Effector memory CD8-positive, alpha-beta T cell (primary cell): ENCODE measurements at regions not wholly inside any gene's neighbourhood (a gene's known extent, or its start where the extent isn't known, plus 50 kb on each side); places are given as distances from the start of the nearest gene placed in this dataset.

Experiments
- ATAC-seq: fragments of 150-1000 bp; cut with Tn5 transposase; replicated peaks from 2 replicates; pipeline ENCODE4 v1.10.0; 2021; ENCODE audit warnings: mild to moderate bottlenecking, moderate library complexity
- DNase-seq, 3 experiments: peaks; one replicate each; pipeline ENCODE4 v3.0.0; 2021
- H3K27ac Mint-ChIP-seq, 2 donors: one replicate each; pipeline ENCODE4 v1.8.0; 2022; ENCODE audit warnings: mild to moderate bottlenecking in 2 of 2, mixed read lengths in 2 of 2, moderate library complexity in 2 of 2
- H3K27me3 Mint-ChIP-seq, 2 donors: one replicate each; pipeline ENCODE4 v1.8.0; 2022; ENCODE audit warnings: mixed read lengths in 2 of 2
- H3K36me3 Mint-ChIP-seq: one replicate; pipeline ENCODE4 v1.8.0; 2022; ENCODE audit warnings: mild to moderate bottlenecking, moderate library complexity, mixed read lengths; ENCODE audit not compliant: insufficient read depth
- H3K4me1 Mint-ChIP-seq, 2 donors: one replicate each; pipeline ENCODE4 v1.8.0; 2022; ENCODE audit warnings: low read depth in 2 of 2, mixed read lengths in 2 of 2
- H3K4me3 Mint-ChIP-seq, 2 donors: one replicate each; pipeline ENCODE4 v1.8.0; 2022; ENCODE audit warnings: mild to moderate bottlenecking in 2 of 2, mixed read lengths in 2 of 2, moderate library complexity in 2 of 2
- H3K9me3 Mint-ChIP-seq, 2 donors: one replicate each; pipeline ENCODE4 v1.8.0; 2022; ENCODE audit warnings: mixed read lengths in 2 of 2

GRCh38 chr11:25860677-25861450 is 471.1 kb upstream of the ANO3 start:
- Mint-ChIP-seq H3K36me3 (no peaks in the 10 kb centered on the region), H3K27me3 (no peaks in the 10 kb centered on the region), H3K4me1 (no peaks in the 10 kb centered on the region), H3K9me3 (peaks cover 0 to 6% of the 10 kb centered on the region in 2 donors), H3K27ac (no peak overlapping the region), H3K4me3 (no peak overlapping the region)
- DNase-seq (no peak), ATAC-seq (no peak)

GRCh38 chr11:25862159-25862558 is 469.8 kb upstream of the ANO3 start:
- H3K27ac Mint-ChIP-seq: no peak overlapping the region
- DNase-seq: no peak
- ATAC-seq: no peak
- H3K36me3 Mint-ChIP-seq: no peaks in the 10 kb centered on the region
- H3K4me3 Mint-ChIP-seq: no peak overlapping the region
- H3K4me1 Mint-ChIP-seq: no peaks in the 10 kb centered on the region
- peaks cover 0 to 5% of the 10 kb centered on the region in 2 donors for H3K9me3 Mint-ChIP-seq
- no peaks in the 10 kb centered on the region for H3K27me3 Mint-ChIP-seq

DNA sequence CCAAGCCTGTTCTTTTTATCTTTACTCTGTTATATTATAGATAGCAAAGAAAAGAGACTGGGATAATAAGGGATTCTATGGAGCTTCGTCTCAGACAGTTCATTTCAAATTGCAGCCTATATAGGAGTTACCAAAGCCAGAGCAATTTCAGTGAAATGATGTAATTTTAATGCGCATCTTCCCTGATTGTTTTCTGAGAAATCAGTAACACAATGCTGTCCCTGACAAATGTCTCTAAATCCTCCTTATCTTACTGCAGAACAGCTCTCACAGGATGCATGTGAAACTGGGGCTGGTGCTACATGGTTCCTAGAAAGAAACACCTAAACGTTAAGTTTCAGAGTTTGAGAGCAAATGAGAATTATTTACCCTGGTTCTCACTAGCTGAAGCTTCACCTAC is 467.9 kb upstream of the ANO3 start:
- no peaks in the 10 kb centered on the region for H3K4me1 Mint-ChIP-seq
- H3K27ac Mint-ChIP-seq: no peak overlapping the region
- H3K4me3 Mint-ChIP-seq: no peak overlapping the region
- peaks cover 5 to 8% of the 10 kb centered on the region in 2 donors for H3K9me3 Mint-ChIP-seq
- DNase-seq (no peak), ATAC-seq (no peak)
- H3K27me3 Mint-ChIP-seq: no peaks in the 10 kb centered on the region
- H3K36me3 Mint-ChIP-seq: no peaks in the 10 kb centered on the region

DNA sequence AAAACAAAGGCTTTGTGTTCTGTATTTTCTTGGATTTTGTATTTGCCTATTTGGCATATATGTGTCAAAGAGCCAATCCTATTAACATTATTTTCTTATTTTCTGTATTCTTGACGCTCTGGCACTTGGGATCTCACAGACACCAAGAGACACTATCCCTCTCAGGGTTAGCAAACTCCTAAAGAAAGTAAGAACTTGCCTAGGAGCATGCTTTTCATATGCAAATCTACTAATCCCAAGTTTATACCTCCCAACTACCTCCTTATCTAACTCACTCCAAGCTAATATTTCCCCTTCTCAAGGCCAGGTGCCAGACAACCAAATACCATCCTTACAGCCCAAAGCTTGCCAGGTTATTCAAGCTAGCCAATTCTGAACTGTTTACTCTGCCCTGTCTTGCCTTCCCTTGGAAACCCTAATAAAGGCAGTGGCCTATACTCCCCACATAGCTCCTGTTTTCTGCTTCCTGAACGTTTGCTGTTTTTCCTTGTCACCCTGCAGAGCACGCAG is 455.4 kb upstream of the ANO3 start:
- H3K9me3 Mint-ChIP-seq: peaks cover 9 to 10% of the 10 kb centered on the region in 2 donors
- ATAC-seq: no peak
- H3K4me3 Mint-ChIP-seq: no peak overlapping the region
- no peaks in the 10 kb centered on the region for H3K36me3 Mint-ChIP-seq
- H3K4me1 Mint-ChIP-seq: no peaks in the 10 kb centered on the region
- no peak for DNase-seq
- no peak overlapping the region for H3K27ac Mint-ChIP-seq
- H3K27me3 Mint-ChIP-seq: no peaks in the 10 kb centered on the region

DNA sequence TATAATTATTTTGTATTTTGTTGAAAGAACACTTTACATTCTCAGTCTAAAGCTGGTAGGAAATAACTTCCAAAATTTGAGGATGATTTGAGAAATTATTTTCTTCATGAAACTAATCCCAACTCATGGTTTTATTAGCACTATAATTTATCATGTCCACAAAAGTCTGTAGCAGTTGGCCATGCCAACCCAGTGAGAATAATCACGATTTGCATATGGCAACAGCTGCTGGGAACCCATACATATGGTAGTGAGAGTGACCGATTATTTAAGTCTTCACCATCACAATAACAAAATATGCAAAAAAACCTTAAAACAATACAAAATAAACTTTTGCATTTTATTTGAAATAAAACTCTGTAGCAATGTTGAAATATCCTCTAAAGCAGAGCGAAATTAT is 445.9 kb upstream of the ANO3 start:
- Mint-ChIP-seq H3K27me3 (no peaks in the 10 kb centered on the region), H3K4me1 (no peaks in the 10 kb centered on the region), H3K4me3 (no peak overlapping the region), H3K27ac (no peak overlapping the region), H3K9me3 (peaks cover 0 to 4% of the 10 kb centered on the region in 2 donors), H3K36me3 (no peaks in the 10 kb centered on the region)
- DNase-seq (no peak), ATAC-seq (no peak)

DNA sequence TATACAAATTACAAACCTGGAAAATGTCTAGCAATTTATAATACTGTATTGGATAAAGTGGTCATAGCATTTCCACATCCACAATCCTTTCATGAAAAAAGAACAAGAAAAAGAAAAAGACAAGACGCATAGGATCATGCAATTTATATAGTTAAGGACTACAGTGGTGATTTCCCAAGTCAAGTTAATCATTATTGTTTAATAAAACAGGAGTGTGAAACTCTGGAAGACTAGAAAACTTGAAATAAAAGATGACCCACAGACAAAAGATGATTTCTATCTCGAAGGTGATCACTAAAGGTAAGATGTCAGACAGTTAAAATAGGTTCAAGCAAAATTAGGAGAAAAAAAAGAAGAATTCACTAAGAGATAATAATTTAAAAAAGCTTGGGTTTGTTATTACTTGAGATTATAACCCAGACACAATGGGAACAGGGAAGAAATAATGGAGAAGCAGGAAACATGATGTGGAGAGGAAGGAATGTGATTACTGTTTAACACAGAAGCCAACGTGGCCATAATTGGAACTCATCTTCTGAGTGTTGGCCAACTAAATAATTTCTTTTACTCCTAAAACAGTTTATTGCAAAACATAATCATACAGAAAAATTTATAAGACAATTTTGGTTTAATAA is 441.2 kb upstream of the ANO3 start:
- no peak overlapping the region for H3K4me3 Mint-ChIP-seq
- H3K4me1 Mint-ChIP-seq: no peaks in the 10 kb centered on the region
- H3K27ac Mint-ChIP-seq: no peak overlapping the region
- H3K36me3 Mint-ChIP-seq: no peaks in the 10 kb centered on the region
- H3K27me3 Mint-ChIP-seq: no peaks in the 10 kb centered on the region
- DNase-seq (no peak), ATAC-seq (no peak)
- peaks cover 0 to 2% of the 10 kb centered on the region in 2 donors for H3K9me3 Mint-ChIP-seq

- H3K27me3 Mint-ChIP-seq: no peaks in the 10 kb centered on the region
- H3K36me3 Mint-ChIP-seq: no peaks in the 10 kb centered on the region
- ATAC-seq (no peak), DNase-seq (no peak)
- no peaks in the 10 kb centered on the region for H3K4me1 Mint-ChIP-seq
- H3K4me3 Mint-ChIP-seq: no peak overlapping the region
- H3K27ac Mint-ChIP-seq: no peak overlapping the region
- H3K9me3 Mint-ChIP-seq: peaks cover 0 to 2% of the 10 kb centered on the region in 2 donors
Measured at GRCh38 chr11:25891960-25892359, 440.0 kb upstream of the ANO3 start.

DNA sequence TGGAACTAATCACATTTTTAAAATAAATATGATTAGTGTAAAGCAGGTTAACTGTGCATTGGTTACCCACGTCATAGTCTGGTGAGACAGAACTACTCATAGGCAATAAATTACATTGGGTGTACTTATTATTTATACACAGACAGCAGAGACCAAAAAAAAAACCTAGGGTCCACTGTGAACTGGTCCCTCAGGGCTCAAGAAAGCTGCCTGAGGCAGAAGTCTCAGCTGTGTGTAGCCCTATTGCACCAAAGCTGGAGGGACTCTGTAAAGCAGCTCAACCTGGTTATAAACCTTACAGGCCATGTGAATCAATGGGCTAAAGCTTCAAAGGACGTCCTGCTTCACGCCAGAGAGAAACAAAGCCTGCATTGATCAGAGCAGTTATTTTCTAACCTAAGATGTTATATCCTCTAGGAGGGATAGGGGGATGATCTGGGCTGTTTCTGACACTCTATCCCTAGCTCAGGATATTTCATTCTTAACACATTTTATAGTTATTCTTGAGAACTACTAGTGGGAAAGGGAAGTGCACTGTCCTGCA is 432.2 kb upstream of the ANO3 start:
- Mint-ChIP-seq H3K4me3 (no peak overlapping the region), H3K27ac (no peak overlapping the region), H3K36me3 (no peaks in the 10 kb centered on the region), H3K4me1 (no peaks in the 10 kb centered on the region), H3K27me3 (no peaks in the 10 kb centered on the region), H3K9me3 (peaks cover 0 to 6% of the 10 kb centered on the region in 2 donors)
- DNase-seq (no peak), ATAC-seq (no peak)

GRCh38 chr11:25900814-25901213 is 431.1 kb upstream of the ANO3 start:
- Mint-ChIP-seq H3K36me3 (no peaks in the 10 kb centered on the region), H3K27me3 (no peaks in the 10 kb centered on the region), H3K4me1 (no peaks in the 10 kb centered on the region), H3K9me3 (peaks cover 0 to 6% of the 10 kb centered on the region in 2 donors), H3K4me3 (no peak overlapping the region), H3K27ac (no peak overlapping the region)
- DNase-seq (no peak), ATAC-seq (no peak)

GRCh38 chr11:25901415-25901814 is 430.5 kb upstream of the ANO3 start:
- Mint-ChIP-seq H3K9me3 (peaks cover 0 to 6% of the 10 kb centered on the region in 2 donors), H3K27me3 (no peaks in the 10 kb centered on the region), H3K4me1 (no peaks in the 10 kb centered on the region), H3K27ac (no peak overlapping the region), H3K4me3 (no peak overlapping the region), H3K36me3 (no peaks in the 10 kb centered on the region)
- DNase-seq: no peak
- no peak for ATAC-seq

DNA sequence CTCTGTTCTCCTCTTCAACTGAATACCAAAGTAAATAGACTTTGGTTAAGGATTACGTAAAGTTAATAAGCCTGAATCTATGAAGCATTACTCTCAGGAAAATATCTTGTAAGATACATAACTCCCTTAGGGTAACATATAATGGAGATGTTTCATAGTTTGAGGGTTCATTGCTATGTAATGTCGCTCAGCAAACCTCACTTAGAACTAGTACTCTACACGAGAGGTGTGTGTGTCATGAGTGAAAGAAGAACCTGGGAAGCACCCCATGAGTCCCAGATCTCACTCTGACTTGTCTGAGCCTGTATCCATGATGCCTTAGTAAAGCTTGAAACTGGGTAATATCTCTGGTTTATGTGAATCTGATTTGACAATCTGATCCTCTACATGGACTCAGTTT is 429.5 kb upstream of the ANO3 start:
- Mint-ChIP-seq H3K27ac (no peak overlapping the region), H3K4me3 (no peak overlapping the region), H3K27me3 (no peaks in the 10 kb centered on the region), H3K9me3 (peaks cover 0 to 10% of the 10 kb centered on the region in 2 donors), H3K36me3 (no peaks in the 10 kb centered on the region), H3K4me1 (no peaks in the 10 kb centered on the region)
- ATAC-seq (no peak), DNase-seq (no peak)

DNA sequence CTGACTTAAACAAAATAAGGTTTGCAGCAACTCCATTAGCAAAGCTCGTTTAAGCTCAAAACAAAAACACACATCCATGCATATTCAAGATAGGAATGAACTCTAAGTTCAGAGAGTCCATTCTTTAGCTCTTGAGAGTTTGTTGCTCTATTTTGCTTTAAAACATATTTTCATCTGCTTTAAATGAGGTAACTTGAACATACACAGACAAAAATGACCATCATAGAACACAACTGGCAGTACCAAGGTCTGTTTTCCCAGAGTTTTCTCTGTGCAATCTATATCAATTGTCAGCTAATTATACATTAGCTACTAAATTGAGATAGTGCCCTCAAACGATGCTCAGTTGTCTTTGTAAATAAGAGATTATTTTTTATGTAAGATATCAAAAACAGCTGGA is 423.2 kb upstream of the ANO3 start:
- Mint-ChIP-seq H3K27ac (no peak overlapping the region), H3K36me3 (no peaks in the 10 kb centered on the region), H3K27me3 (no peaks in the 10 kb centered on the region), H3K4me3 (no peak overlapping the region), H3K4me1 (no peaks in the 10 kb centered on the region), H3K9me3 (peaks cover 0 to 4% of the 10 kb centered on the region in 2 donors)
- DNase-seq (no peak), ATAC-seq (no peak)

- ATAC-seq: no peak
Measured at GRCh38 chr11:25910086-25910485, 421.8 kb upstream of the ANO3 start.

DNA sequence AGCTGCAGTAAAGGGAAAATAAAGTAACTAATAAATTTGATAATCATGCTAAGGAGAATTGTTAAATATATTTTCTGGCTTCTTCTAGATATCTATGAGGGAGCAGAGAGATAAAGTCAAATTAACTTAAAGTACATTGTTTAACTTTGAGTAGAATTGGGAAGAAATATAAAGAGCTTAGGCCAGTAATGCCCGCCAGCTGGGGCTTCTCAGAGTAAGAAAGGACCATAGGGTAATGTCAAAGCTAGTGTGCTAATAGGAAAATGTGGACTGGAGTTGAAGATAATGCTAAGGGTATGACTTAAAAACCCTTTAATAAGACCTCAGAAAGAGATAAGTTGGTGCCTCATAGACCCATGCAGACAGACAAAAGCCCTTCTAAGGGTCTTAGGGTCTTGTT is 411.6 kb upstream of the ANO3 start:
- Mint-ChIP-seq H3K36me3 (no peaks in the 10 kb centered on the region), H3K27me3 (no peaks in the 10 kb centered on the region), H3K9me3 (peaks cover 18 to 19% of the 10 kb centered on the region in 2 donors), H3K4me1 (no peaks in the 10 kb centered on the region), H3K4me3 (no peak overlapping the region), H3K27ac (no peak overlapping the region)
- no peak for DNase-seq
- ATAC-seq: no peak

More at GRCh38 chr11:25910086-25910485, 421.8 kb upstream of the ANO3 start:
- DNase-seq: no peak
- Mint-ChIP-seq H3K27ac (no peak overlapping the region), H3K9me3 (peaks cover 0 to 4% of the 10 kb centered on the region in 2 donors), H3K4me3 (no peak overlapping the region), H3K27me3 (no peaks in the 10 kb centered on the region), H3K36me3 (no peaks in the 10 kb centered on the region), H3K4me1 (no peaks in the 10 kb centered on the region)
